ENCODE measurements at regions not wholly inside any gene's neighbourhood (a gene's known extent, or its start where the extent isn't known, plus 50 kb on each side); places are given as distances from the start of the nearest gene placed in this dataset.
A peak's percentile ranks its signal among the peaks of the same experiment; 100 is the strongest.

DNA sequence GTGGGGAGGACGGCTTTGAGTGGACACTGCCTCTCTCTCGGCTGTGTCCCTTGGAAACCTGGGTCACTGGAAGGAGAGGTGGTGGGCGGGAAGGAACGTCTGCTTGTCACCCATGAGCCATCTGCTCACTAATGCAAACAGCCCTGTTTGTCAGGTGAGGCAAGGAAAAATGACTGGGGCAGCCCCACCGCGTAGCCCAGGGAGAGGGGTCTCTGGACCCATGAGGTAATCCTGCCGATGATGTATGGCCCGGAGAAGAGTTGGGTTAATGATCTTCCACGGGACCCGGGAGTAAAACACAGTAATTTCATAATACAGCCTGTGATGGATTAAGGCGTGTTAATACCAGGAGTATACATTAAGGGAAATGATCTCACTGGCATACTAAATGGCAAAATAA is 197.0 kb downstream of the CYLD start:
- intact Hi-C loops (cut with DNase I), result no loop called here
- DNase-seq, result no peak

DNA sequence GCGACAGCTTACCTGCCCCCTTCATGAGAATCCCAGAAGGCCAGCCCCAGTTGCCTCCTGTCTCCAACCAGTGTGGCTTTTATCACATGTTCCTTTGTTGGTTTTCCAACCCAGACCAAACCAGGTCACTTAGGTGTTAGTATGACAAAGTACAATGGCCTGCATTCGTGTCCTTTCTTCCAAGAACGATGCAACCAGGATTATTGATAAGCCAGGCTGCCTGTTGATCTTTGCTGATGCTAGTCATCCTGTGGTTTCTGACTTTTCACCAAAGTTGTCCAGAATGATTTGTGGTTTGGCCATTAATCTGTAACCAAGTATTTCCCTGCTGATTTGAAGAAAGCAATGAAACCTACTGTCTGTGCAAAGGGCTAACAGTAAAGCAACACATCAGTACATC is 191.4 kb downstream of the CYLD start:
- intact Hi-C loops (cut with DNase I), result no loop called here
- DNase-seq, result no peak

DNA sequence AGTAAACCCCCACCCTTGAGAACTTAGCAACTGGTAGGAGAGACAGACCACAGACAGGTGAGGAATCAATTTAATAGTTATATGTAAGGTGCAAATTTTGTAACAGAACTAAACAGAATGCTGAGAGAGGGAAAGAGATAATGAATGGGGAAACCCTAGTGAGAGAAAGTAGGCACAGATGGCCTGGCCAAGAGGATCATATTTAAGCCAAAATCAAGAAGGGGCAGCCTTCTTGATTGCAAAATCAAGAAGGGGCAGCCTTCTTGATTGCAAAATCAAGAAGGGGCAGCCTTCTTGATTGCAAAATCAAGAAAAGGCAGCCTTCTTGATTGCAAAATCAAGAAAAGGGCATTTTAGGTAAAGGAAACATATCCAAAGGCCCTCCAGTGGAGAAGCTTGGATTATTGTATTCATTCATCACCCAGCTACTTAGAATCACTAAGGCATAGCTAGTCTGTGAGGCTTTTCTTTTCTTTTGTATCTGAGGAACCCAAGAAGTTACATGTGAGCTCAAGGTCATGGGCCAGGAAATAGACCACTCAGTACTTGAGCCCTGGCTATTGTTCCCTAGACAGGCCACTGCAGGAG is 190.6 kb downstream of the CYLD start:
- intact Hi-C loops (cut with DNase I), result no loop called here
- no peak for DNase-seq

DNA sequence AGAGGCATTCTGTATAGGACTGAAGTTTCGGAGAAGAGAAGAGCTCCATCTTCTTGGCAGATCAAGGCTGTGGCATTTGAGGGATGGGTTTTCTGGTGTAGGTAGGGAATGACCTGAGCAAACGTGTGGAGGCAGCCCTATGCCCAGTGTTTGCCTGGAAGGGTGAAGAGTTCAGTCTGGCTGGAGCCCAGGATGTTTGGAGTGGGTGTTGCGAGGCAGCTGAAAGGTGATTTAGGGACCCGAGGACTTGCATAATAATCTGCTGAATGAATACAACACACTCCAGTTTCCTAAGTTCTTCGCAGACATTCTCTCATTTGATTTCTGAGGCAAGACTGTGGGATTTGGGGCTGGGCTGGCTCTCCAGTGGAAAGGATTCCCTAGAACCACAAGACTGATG is 186.2 kb downstream of the CYLD start:
- intact Hi-C loops (cut with DNase I), result no loop called here
- DNase-seq, result peak in 1 of 10 donors; percentile 52

DNA sequence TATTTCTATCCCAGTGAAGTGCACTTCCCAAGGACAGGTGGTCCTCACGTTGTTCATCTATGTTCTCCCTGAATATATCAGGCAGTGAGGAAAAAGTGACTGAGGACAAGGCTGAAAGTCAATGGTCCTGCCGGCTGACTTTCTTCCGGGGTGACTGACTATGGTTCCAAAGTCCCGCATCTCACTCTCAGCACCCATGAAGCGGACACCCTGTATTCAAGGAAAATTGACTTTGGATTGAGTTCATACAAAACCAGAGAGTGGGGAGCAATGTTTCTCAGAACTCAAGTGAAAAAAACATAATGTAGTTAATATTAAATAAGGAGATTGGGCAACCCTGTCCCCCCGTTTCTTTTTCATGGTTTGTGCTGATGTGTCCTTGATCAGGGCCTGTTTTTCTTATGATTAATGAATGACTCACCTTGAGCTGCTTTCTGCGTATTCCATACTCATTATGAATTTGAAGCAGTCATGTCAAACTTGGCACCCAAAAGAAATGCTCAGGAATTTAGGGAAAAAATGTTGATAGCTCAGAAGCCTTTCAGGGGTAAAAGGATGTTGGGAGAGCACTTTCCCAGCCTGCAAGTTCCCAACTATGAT is 184.0 kb downstream of the CYLD start:
- DNase-seq, result peak in 1 of 10 donors; percentile 8

DNA sequence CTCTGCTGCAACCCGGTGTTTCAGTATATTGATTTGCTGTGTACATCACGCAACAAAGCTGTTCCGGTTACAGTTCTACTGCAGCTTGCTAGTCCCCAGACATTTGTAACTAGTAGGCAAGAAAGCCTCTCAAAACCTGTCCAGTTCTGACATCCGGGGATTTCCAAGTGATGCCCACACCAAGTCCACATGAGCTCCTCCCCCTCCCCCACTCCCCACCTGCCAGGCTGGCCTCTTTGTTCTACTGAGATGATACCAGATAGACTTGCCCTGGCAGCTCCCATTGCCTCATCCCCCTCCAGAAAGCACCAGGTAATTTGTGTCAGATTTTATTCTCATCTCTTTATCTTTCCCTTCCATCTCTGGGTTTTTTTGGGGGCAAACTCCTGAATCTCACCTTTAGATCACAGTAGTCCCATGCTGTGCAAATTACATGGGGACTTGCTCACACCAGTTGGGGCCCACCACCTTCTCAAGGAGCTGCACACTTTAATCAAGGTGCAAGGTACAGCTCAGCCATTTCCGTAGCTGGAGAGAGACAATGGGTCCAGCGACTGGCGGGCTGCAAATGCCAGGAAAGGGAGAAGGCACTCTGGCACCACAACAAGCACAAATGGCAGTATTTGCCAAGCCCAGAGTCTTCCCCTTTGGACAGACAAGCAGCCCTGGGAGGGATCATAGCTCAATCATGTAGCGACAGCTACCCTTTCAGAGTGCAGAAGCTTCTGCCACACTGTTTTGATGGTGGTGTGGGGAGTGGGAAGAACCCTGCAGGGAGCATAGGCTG is 183.1 kb downstream of the CYLD start:
- intact Hi-C loops (cut with DNase I), result no loop called here
- peak in 1 of 10 donors; percentile 11 for DNase-seq

More for the DNA sequence above, 184.0 kb downstream of the CYLD start:
- intact Hi-C loops (cut with DNase I), result no loop called here

DNA sequence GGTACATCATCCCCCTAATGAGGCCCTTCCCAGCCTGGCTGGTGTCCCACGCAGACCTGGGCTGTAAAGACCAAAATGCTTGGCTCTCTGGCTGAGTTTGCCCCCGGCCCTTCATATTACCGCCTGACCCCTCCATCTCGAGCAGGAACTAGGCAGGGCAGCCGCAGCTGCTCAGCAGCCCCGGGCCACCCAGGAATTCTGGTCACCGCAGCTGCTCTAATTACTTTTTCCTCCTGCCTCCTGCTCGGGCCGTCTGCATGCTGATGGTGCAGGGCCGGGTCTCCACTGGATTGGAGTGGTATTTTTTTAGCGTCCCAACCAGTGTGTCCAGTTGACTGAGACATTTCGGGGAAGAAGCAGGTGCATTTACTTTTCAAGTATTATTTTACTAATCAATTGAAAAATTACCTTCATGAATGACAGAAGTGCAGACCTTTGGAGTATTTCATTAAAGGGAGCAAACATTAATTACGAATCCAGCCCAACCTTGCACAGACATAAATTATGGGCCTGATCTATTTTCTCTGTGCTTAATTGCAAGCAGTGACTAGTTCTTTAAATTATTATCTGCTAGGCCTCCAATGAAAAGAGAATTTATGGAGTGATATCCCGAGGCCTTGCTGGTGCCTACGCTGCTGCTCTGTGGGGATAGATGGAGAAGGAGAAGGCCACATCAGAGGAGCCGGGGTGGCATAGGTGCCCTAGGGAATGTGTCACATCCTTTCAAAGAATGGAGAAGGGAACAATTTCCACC is 176.2 kb downstream of the CYLD start:
- DNase-seq, result peak in 1 of 10 donors; percentile 72
- intact Hi-C loops (cut with DNase I), result no loop called here

DNA sequence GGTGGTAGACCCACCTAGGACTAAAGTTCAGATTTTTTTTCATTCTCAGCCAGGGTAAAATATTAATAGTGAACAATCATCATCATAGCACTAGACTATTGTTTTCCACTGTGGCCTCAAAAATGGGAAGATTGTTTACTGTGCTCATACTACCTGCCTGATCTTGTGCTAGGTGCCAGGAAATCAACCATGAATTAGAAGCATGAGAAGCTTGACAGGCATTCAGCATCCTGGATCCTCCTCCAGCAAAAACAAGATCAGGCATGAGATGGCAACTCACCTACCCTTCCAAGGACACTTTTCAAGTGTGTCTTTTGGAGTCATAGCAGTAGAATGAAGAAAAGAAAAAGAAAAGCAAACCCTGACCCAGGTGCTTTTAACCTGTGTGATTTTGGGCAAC is 174.2 kb downstream of the CYLD start:
- intact Hi-C loops (cut with DNase I), result no loop called here
- no peak for DNase-seq

DNA sequence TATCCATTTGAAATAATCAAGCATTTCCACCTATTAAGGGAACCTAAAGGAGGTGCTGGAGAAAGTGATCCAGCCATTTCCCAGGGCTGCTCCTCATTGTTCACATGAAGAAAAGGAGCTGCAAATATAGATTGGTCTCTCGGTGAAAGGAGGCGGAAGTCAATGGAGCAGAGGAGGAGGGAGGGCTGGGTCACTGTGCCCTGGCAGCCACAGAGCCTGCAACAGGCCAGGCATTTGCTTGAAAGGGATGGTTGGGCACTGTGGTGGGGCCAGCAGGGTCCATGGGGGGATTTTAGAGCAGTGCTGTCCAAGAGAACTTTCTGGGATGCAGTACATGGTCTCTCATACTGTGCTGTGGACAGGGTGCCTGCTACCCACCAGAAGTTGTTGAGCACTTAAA is 173.2 kb downstream of the CYLD start:
- no peak for DNase-seq
- intact Hi-C loops (cut with DNase I), result no loop called here

DNA sequence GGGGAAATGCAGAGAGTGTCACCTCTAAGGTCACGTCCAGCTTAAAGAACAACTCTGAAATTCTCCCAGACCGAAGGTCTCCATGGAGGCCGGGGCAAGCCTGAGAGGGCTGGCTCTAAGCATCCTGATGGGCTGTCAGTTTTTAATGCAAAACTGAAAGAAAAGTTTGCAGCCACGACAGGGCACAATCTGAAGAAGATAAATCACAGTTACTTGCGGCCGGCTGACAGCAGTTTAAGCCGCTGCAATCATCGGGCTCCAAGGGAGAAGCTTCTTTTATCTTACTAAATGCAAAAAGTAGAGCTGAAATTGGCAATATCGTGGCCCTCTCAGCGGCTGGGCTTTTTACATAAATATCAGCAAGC is 168.8 kb downstream of the CYLD start:
- no peak for DNase-seq
- intact Hi-C loops (cut with DNase I), result no loop called here

DNA sequence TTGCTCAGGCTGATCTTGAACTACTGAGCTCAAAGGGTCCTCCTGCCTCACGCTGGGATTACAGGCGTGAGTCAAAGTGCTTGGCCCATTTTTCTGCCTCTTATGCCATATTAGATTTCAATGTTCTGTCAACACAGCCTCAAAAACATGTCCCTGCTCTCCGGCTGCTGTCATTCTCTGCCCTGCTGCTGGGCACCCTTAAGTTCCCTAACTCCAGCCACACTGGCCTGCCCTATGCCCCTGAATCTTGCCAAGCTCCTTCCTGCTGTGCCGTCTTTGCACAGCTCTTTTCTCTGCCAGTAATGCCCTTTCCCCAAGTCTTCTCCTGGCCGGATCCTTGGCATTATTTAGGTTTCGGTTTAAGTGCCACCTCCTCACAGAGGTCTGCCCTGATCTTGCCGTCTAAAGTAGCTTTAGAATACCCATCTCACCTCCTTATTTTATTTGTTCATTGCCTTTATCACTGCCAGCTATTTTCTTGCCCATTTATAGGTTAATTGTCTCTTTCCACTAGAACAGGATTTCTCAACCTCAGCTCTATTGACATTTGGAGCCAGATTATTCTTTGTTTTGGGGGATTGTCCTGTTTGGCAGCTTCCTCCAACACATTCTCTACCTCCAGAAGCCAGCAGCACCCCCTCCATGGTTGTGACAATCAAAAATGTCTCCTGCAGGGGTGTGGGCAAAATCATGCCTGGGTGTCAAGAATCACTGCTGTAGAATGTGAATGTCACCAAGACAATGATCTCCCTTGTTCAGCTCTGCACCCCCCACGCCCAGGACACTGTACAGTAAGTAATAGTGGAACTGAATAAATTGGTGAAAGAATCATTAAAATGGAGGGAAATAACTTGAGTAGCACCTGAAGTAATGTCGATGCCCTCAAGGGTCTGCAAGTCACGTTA is 168.2 kb downstream of the CYLD start:
- DNase-seq, result peak in 2 of 10 donors; percentile 22 to 25
- intact Hi-C loops (cut with DNase I), result no loop called here

DNA sequence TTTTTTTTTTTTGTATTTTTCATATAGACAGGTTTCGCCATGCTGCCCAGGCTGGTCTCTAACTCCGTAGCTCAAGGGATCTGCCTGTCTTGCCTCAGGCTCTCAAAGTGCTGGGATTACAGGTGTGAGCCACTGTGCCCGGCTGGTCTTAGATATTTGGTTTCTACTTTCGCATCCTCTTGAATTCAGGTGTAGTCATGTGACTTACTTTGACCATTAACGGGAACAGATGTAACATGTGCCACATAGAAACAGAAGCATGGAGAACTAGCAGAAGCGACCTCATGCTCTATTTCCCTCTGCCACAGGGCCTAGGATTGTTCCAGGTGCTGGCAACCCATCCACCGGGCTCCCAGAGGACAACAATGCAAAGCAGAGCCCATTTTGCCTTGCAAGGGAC is 166.6 kb downstream of the CYLD start:
- intact Hi-C loops (cut with DNase I), result no loop called here

DNA sequence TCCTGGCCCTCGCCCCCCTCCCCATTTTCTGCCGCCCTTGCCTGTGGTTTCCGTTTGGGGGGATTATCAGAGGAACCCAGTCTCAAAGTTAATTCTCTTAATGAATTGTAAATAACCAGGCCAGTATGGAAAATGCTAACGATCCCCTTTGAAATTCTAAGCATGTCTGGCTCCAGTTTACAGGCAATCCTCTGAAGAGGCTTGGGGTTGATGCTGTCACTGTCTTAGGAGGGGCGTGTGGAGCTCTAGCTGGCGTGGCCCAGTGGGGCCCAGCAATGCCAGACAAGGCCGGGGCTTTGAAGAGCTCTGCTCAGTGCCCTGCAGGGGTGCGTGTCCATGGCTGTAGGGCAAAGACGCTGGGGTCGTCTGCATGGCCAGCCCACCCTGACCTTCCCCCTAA is 164.6 kb downstream of the CYLD start:
- no peak for DNase-seq
- intact Hi-C loops (cut with DNase I), result no loop called here

More for the DNA sequence above, 166.6 kb downstream of the CYLD start:
- no peak for DNase-seq

DNA sequence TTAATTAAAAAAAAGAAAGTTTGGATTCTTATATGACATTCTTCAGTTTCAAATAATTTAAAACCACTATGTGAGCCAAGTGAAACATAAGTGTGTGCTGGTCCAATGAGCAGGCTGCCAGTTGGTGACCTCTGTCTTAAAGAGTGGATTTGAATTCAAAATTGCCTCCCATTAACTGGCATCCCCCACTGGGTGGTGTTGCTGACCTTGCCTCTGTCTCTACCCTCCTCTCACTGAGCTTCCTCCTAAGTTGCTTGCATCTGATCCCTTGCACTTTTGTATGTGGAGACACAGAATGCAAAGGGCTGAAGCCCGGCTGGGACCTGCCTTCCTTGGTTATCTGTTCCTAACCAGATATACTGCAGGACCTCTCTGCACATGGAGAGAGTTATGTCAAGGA is 160.6 kb downstream of the CYLD start:
- intact Hi-C loops (cut with DNase I), result no loop called here
- peak in 2 of 10 donors; percentile 12 to 26 for DNase-seq

DNA sequence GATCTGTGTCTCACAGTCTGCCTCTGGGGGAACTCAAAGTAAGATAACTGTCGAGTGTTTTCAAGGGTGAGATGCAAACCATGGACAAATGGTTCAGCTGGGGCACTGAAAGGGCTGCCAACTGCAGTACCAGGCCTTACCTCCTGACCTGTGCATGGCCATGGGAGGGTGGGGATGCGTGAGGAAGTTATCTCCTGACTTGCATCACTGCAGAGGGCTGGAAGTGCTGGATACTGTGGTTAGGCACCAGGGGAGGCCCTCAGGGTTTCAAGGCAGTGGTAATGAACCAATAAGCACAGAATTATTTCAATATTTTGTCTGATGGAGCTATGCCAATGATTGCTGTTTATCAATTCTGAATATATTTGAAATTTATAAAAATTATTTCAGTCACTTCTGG is 159.2 kb downstream of the CYLD start:
- intact Hi-C loops (cut with DNase I), result no loop called here
- DNase-seq, result no peak

DNA sequence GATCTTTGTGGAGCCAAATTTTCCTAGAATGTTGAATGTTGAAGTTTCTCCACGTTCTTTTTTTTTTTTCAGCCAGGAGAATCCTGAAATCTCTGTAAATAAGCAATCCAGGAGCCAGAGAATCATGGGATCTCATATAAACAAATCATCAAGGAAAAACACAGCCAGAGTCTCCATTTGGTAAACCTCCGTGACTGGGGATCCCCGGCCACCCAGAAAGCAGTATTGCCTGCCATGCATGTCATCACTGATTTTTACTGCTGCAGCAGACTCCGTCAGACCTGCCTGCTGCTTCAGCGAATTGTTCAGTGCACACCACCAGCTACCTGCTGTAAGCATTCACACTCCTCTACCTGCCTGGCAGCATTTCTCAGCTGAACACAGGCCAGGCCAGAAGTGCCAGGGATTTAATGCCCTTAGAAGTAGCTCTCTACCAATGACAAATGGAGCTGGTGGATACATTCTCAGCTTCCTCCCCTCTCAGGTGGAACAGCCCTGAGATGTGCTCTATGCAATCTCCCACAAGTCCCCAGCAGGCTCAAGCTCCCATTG is 158.6 kb downstream of the CYLD start:
- DNase-seq, result no peak
- intact Hi-C loops (cut with DNase I), result no loop called here

DNA sequence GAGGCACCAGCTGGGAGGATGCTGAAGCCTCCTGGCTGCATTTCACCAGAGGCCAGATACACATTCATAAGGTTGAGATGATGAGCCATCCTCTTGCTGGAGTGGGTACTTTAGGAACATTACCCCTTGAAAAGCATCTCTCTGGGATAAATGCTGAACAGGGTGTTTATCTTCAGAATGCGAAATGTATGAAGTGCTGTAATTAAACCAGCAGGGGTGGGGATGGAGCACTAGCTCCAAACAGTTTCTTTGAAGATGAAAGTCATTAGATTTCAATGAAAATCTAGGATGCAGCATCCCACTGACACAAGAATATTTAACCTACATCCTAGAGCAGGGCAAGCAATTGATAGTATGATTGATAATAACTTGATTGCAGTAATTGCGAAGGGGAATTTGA is 158.1 kb downstream of the CYLD start:
- intact Hi-C loops (cut with DNase I), result no loop called here
- DNase-seq, result no peak

DNA sequence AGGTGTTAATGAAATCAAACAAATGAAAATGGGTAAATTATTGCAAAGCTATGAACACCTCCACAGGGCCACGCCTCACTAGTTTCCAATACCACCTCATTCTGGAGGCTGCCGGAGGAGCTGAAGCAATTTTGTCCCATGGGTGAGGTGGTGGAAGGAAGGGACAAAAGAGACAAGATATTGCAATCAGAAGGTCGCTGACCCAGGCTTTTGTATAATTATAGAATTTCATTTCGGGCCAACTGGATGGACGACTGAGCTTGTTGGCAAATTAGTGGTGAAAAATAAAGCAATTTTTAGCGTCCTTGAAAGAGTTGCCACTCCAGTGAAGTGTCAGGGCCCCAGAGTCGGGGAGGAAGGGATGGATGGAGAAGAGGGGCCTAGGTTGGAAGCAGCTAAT is 147.9 kb downstream of the CYLD start:
- intact Hi-C loops (cut with DNase I), result no loop called here

DNA sequence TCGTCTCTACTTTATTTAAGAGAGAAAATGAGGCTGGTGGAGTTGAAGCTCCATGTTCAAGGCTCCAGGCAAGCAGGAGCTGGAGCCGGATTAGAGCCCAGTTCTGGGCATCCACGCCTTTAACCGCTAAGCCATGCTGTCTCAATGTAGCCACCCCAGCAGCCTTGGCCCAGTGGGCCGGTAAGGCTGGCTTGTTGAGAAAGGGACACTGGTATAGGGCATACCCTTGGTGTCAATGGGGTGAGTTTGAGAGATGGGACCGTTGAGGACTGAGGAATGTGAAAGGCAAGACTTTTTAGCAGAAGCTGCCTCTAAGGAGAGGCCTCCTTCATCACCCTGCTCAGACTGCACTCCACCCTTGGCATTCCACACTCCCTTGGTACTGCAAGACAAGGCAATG is 147.4 kb downstream of the CYLD start:
- intact Hi-C loops (cut with DNase I), result no loop called here

More for the DNA sequence above, 147.9 kb downstream of the CYLD start:
- DNase-seq, result no peak

More for the DNA sequence above, 147.4 kb downstream of the CYLD start:
- DNase-seq, result no peak
